DOHH2 (cell line): ENCODE measurements at regions not wholly inside any gene's neighbourhood (a gene's known extent, or its start where the extent isn't known, plus 50 kb on each side); places are given as distances from the start of the nearest gene placed in this dataset.

Experiments used
- EZH2phosphoT487 ChIP-seq: fragments of 200-600 bp; sonication (generic); IDR thresholded peaks from 2 replicates; pipeline ENCODE4 v1.6.1; 2017; ENCODE audit warnings: borderline replicate concordance, mild to moderate bottlenecking, antibody characterized with exemption, low read length, moderate library complexity, mixed read lengths
- TF ChIP-seq, protein P1 (sequence below): fragments of 200-600 bp; sonication (generic); IDR thresholded peaks from one replicate; pipeline ENCODE4 v1.5.1; 2014; ENCODE audit warnings: antibody characterized with exemption, mild to moderate bottlenecking, low read depth, low read length; ENCODE audit not compliant: poor library complexity, severe bottlenecking

DNA sequence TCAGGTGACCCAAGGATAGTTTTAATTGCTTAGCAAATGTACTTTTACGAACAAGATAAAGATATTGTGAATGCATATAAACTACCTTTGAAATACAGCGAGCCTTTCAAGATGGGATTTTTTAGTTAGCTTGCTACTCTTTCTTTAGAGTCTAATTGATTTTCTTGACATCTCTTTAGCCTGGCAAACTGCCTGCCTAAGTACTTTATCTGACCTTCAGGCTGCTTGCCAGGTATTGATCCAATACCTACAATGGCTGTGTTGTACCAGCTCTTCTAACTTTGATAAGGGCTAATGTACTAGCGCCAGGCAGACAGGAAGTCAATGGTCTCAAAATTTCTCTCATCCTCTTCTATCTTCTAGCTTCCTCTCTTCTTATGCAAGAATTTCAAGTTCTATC, 414.4 kb upstream of the ACVR2A start:
- TF ChIP-seq, protein P1, sequence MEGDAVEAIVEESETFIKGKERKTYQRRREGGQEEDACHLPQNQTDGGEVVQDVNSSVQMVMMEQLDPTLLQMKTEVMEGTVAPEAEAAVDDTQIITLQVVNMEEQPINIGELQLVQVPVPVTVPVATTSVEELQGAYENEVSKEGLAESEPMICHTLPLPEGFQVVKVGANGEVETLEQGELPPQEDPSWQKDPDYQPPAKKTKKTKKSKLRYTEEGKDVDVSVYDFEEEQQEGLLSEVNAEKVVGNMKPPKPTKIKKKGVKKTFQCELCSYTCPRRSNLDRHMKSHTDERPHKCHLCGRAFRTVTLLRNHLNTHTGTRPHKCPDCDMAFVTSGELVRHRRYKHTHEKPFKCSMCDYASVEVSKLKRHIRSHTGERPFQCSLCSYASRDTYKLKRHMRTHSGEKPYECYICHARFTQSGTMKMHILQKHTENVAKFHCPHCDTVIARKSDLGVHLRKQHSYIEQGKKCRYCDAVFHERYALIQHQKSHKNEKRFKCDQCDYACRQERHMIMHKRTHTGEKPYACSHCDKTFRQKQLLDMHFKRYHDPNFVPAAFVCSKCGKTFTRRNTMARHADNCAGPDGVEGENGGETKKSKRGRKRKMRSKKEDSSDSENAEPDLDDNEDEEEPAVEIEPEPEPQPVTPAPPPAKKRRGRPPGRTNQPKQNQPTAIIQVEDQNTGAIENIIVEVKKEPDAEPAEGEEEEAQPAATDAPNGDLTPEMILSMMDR = no peak
- no peak for TF ChIP-seq EZH2phosphoT487
